Effector memory CD4-positive, alpha-beta T cell (primary cell): ENCODE measurements at regions not wholly inside any gene's neighbourhood (a gene's known extent, or its start where the extent isn't known, plus 50 kb on each side); places are given as distances from the start of the nearest gene placed in this dataset.
"Not testable (repeated sequence)": the region's sequence is repeated elsewhere in the genome, so short reads cannot be mapped to it uniquely, and the experiment has no call there.

Experiments used
- DNase-seq, 3 donors: peaks; one replicate each; pipeline ENCODE4 v3.0.0-alpha.2; 2020
- H3K27ac ChIP-seq: 2 replicates; pipeline ENCODE4 v1.7.0; 2013; ENCODE audit warnings: mild to moderate bottlenecking, low read length, moderate library complexity; ENCODE audit not compliant: insufficient read depth, poor library complexity, severe bottlenecking
- H3K27me3 ChIP-seq: replicated peaks from 2 replicates; pipeline ENCODE4 v1.7.0; 2013; ENCODE audit warnings: mild to moderate bottlenecking, low read length; ENCODE audit not compliant: insufficient read depth, control insufficient read depth, poor library complexity, severe bottlenecking
- H3K36me3 ChIP-seq: 2 replicates; pipeline ENCODE4 v1.7.0; 2013; ENCODE audit warnings: mild to moderate bottlenecking, low read length, moderate library complexity; ENCODE audit not compliant: control insufficient read depth, insufficient read depth
- H3K4me1 ChIP-seq: 2 replicates; pipeline ENCODE4 v1.7.0; 2013; ENCODE audit warnings: low read length, mild to moderate bottlenecking; ENCODE audit not compliant: control insufficient read depth, insufficient read depth, poor library complexity, severe bottlenecking
- H3K4me3 ChIP-seq: 2 replicates; pipeline ENCODE4 v1.7.0; 2013; ENCODE audit warnings: low read length, low read depth, mild to moderate bottlenecking; ENCODE audit not compliant: insufficient read depth, poor library complexity, severe bottlenecking
- H3K9me3 ChIP-seq: 2 replicates; pipeline ENCODE4 v1.7.0; 2013; ENCODE audit warnings: mild to moderate bottlenecking, low read length, moderate library complexity; ENCODE audit not compliant: control insufficient read depth

GRCh38 chr20:51950926-51951325 is 148.6 kb upstream of the SALL4 start:
- Histone ChIP-seq H3K36me3 (no peaks in the 10 kb centered on the region), H3K27me3 (no peaks in the 10 kb centered on the region), H3K9me3 (no peaks in the 10 kb centered on the region), H3K4me1 (no peaks in the 10 kb centered on the region), H3K4me3 (no peak overlapping the region), H3K27ac (no peak overlapping the region)
- no peak for DNase-seq

GRCh38 chr20:51946586-51946985 is 144.3 kb upstream of the SALL4 start:
- Histone ChIP-seq H3K36me3 (no peaks in the 10 kb centered on the region), H3K9me3 (no peaks in the 10 kb centered on the region), H3K4me1 (no peaks in the 10 kb centered on the region), H3K4me3 (no peak overlapping the region), H3K27ac (no peak overlapping the region), H3K27me3 (no peaks in the 10 kb centered on the region)
- DNase-seq = no peak

- H3K4me3 ChIP-seq = no peak overlapping the region
- H3K27ac ChIP-seq = no peak overlapping the region
- H3K4me1 ChIP-seq = no peaks in the 10 kb centered on the region
- no peaks in the 10 kb centered on the region for H3K36me3 ChIP-seq
- H3K9me3 ChIP-seq = no peaks in the 10 kb centered on the region
- DNase-seq = no peak
- no peaks in the 10 kb centered on the region for H3K27me3 ChIP-seq
These were observed 143.6 kb upstream of the SALL4 start for GRCh38 chr20:51945881-51946280.

GRCh38 chr20:51945177-51945576 is 142.9 kb upstream of the SALL4 start:
- Histone ChIP-seq H3K4me3 (no peak overlapping the region), H3K27me3 (no peaks in the 10 kb centered on the region), H3K4me1 (no peaks in the 10 kb centered on the region), H3K27ac (no peak overlapping the region), H3K36me3 (no peaks in the 10 kb centered on the region), H3K9me3 (no peaks in the 10 kb centered on the region)
- DNase-seq = no peak

- no peaks in the 10 kb centered on the region for H3K36me3 ChIP-seq
- H3K4me1 ChIP-seq = no peaks in the 10 kb centered on the region
- no peaks in the 10 kb centered on the region for H3K9me3 ChIP-seq
- no peak for DNase-seq
- no peak overlapping the region for H3K27ac ChIP-seq
- no peaks in the 10 kb centered on the region for H3K27me3 ChIP-seq
- no peak overlapping the region for H3K4me3 ChIP-seq
These were observed 141.4 kb upstream of the SALL4 start for GRCh38 chr20:51943761-51944160.

GRCh38 chr20:51943326-51943725 is 141.0 kb upstream of the SALL4 start:
- not testable (repeated sequence) for H3K4me1 ChIP-seq, H3K36me3 ChIP-seq, DNase-seq, H3K4me3 ChIP-seq, H3K27ac ChIP-seq, H3K27me3 ChIP-seq, H3K9me3 ChIP-seq

- no peaks in the 10 kb centered on the region for H3K4me1 ChIP-seq
- DNase-seq = no peak
- no peaks in the 10 kb centered on the region for H3K27me3 ChIP-seq
- no peaks in the 10 kb centered on the region for H3K9me3 ChIP-seq
- no peak overlapping the region for H3K4me3 ChIP-seq
- H3K27ac ChIP-seq = no peak overlapping the region
- H3K36me3 ChIP-seq = no peaks in the 10 kb centered on the region
These were observed 139.2 kb upstream of the SALL4 start for GRCh38 chr20:51941503-51941902.

- DNase-seq = no peak
- H3K27me3 ChIP-seq = no peaks in the 10 kb centered on the region
- no peak overlapping the region for H3K4me3 ChIP-seq
- no peaks in the 10 kb centered on the region for H3K4me1 ChIP-seq
- H3K27ac ChIP-seq = no peak overlapping the region
- H3K9me3 ChIP-seq = no peaks in the 10 kb centered on the region
- H3K36me3 ChIP-seq = no peaks in the 10 kb centered on the region
These were observed 136.9 kb upstream of the SALL4 start for GRCh38 chr20:51939259-51939585.

DNA sequence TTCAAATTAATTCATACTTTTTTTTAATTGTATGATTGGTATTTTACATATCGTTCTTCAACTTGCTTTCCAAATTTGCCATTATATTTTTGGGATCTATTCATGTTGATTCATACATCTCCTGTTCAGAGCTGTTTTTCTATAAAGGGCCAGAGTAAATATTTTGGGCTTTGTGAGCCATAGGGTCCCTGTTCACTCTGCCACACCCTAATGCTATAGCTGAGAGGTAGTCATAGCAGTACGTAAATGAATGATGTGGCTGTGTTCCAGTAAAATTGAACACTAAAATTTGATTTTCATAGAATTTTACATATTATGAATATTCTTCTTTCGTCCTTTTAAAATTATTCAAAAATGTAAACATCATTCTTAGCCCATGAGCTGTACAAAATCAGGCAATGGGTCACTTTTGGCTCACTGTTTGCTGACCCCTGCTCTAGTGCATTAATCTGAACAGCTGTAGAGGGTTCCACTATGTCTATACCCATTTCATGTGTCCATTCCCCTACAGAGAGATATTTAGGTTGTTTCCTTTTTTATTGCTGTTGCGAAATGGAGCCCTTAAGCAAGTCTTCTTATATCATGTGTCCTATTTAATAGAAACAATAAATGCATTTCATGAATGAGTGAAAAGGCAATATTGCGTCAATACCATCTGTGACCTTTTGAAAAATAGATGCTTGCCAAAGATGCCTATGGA is 136.4 kb upstream of the SALL4 start:
- DNase-seq = no peak
- Histone ChIP-seq H3K4me3 (no peak overlapping the region), H3K27me3 (no peaks in the 10 kb centered on the region), H3K4me1 (no peaks in the 10 kb centered on the region), H3K27ac (no peak overlapping the region), H3K9me3 (no peaks in the 10 kb centered on the region), H3K36me3 (no peaks in the 10 kb centered on the region)

DNA sequence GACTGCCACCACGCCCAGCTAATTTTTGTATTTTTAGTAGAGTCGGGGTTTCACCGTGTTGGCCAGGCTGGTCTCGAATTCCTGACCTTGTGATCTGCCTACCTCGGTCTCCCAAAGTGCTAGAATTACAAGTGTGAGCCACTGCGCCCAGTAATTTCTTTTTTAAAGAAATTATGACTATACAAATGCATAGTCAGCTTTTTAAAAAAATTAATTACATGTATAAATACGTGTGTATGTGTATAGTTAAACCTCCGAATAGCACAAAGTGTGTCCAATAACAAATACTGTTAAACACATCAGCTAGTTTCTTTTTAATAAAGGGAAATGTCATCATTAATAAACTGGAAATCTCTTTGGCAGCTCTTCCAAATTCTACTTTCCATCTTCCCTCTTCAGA is 135.5 kb upstream of the SALL4 start:
- H3K36me3 ChIP-seq = no peaks in the 10 kb centered on the region
- no peak for DNase-seq
- H3K27me3 ChIP-seq = no peaks in the 10 kb centered on the region
- H3K9me3 ChIP-seq = no peaks in the 10 kb centered on the region
- no peak overlapping the region for H3K27ac ChIP-seq
- no peak overlapping the region for H3K4me3 ChIP-seq
- no peaks in the 10 kb centered on the region for H3K4me1 ChIP-seq
